Thyroid gland (tissue), 4 donors: ENCODE measurements at regions not wholly inside any gene's neighbourhood (a gene's known extent, or its start where the extent isn't known, plus 50 kb on each side); places are given as distances from the start of the nearest gene placed in this dataset.

Experiments
- DNase-seq, 2 donors: peaks; one replicate each; pipeline ENCODE4 v3.0.0-alpha.2; 2019
- H3K27ac ChIP-seq, 3 donors: fragments of 200-600 bp; sonication (generic); 1 replicate in 2 of 3; 2 replicates in 1 of 3; pipeline ENCODE4 v1.5.1; 2016 to 2019; ENCODE audit warnings: mild to moderate bottlenecking in 1 of 3, moderate library complexity in 1 of 3
- H3K27me3 ChIP-seq: fragments of 200-600 bp; sonication (generic); one replicate; pipeline ENCODE4 v1.5.1; 2019
- H3K36me3 ChIP-seq, 2 donors: fragments of 200-600 bp; sonication (generic); one replicate each; pipeline ENCODE4 v1.5.1; 2016 to 2019
- H3K4me1 ChIP-seq, 2 donors: fragments of 200-600 bp; sonication (generic); one replicate each; pipeline ENCODE4 v1.5.1; 2017 to 2019
- H3K4me3 ChIP-seq, 3 donors: fragments of 200-600 bp; sonication (generic); replicated peaks in 1 of 3; 1 replicate in 2 of 3; 2 replicates in 1 of 3; pipeline ENCODE4 v1.5.1; 2016; ENCODE audit warnings: mild to moderate bottlenecking in 1 of 3
- H3K9me3 ChIP-seq: fragments of 200-600 bp; sonication (generic); one replicate; pipeline ENCODE4 v1.5.1; 2017
- POLR2A ChIP-seq, 2 donors: fragments of 450-650 bp; IDR thresholded peaks; one replicate each; pipeline ENCODE4 v1.6.1; 2017; ENCODE audit warnings: antibody characterized with exemption in 2 of 2, mild to moderate bottlenecking in 2 of 2, moderate library complexity in 1 of 2
- WGBS, 2 donors: methylation state at CpG; one replicate each; pipeline ENCODE4 v1.1.5; 2017; 5-methylcytosine and 5-hydroxymethylcytosine counted together
- intact Hi-C: fragments of 100-400 bp; cut with DNase I; formaldehyde crosslinking; loops from one replicate; pipeline ENCODE4 v1.15.1; 2023
- TF ChIP-seq, protein P1 (sequence below), 6 experiments: fragments of 200-600 bp in 3 of 6; fragments of 450-650 bp in 3 of 6; sonication (generic) in 3 of 6; IDR thresholded peaks; one replicate each; pipeline ENCODE4 v1.5.1; 2016 to 2019; ENCODE audit warnings: antibody characterized with exemption in 6 of 6, mild to moderate bottlenecking in 2 of 6, inconsistent platforms in 1 of 6, moderate library complexity in 1 of 6

DNA sequence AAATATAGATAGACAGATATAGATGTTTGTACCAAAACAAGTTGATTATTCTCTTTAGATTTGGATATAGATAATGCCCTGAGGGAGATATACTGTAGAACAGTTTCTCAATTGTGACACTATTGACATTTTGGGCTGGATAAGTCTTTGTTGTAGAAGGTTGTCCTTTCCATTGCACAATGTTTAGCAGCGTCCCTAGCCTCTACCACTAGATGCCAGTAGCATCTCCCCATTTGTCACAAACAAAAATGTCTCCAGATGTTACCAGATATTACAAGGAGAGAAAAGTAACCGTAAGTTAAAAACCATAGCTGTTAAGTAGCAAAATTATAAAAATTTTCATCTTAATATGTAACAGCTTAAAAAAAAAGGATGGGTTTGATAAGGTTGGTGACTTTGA lies 2595.3 kb downstream of the ARAP2 start:
- TF ChIP-seq, protein P1, sequence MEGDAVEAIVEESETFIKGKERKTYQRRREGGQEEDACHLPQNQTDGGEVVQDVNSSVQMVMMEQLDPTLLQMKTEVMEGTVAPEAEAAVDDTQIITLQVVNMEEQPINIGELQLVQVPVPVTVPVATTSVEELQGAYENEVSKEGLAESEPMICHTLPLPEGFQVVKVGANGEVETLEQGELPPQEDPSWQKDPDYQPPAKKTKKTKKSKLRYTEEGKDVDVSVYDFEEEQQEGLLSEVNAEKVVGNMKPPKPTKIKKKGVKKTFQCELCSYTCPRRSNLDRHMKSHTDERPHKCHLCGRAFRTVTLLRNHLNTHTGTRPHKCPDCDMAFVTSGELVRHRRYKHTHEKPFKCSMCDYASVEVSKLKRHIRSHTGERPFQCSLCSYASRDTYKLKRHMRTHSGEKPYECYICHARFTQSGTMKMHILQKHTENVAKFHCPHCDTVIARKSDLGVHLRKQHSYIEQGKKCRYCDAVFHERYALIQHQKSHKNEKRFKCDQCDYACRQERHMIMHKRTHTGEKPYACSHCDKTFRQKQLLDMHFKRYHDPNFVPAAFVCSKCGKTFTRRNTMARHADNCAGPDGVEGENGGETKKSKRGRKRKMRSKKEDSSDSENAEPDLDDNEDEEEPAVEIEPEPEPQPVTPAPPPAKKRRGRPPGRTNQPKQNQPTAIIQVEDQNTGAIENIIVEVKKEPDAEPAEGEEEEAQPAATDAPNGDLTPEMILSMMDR (IDR thresholded peaks at IDR 0.05), result peak in 3 of 6 experiments; percentile 38 to 42 (median 40)
- TF ChIP-seq POLR2A (IDR thresholded peaks at IDR 0.05), result no peak
- Histone ChIP-seq H3K36me3 (no peaks in the 10 kb centered on the region), H3K9me3 (no peaks in the 10 kb centered on the region), H3K4me3 (no peak overlapping the region), H3K4me1 (no peaks in the 10 kb centered on the region), H3K27me3 (no peaks in the 10 kb centered on the region), H3K27ac (no peak overlapping the region)
- intact Hi-C loops, result no loop called here
- WGBS, 2 donors, result 55 to 69% methylated on average over 2 of the region's 2 CpGs
- peak in 1 of 2 donors; percentile 3 for DNase-seq

DNA sequence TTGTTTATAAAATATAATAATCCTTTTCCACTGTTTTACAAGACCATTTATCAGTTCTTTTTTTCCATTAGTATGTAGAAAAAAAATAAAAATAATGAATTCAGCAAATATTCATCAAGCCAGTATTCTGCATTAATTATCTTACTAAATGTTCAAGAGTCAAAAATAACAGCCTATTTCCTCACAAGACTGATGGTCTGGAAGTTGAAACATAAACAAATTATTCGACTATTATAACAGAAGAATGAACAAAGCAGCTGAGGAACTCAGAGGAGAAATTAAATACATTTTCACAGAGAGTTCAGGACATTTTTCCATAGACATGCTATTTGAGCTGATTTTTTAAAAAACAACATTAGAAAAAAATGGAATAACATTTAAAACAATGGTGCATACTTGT lies 2594.8 kb downstream of the ARAP2 start:
- TF ChIP-seq, protein P1 (IDR thresholded peaks at IDR 0.05), result no peak
- no peak for TF ChIP-seq POLR2A (IDR thresholded peaks at IDR 0.05)
- H3K27ac ChIP-seq, result no peak overlapping the region
- no peak overlapping the region for H3K4me3 ChIP-seq
- 41 to 63% methylated on average over 1 of the region's 1 CpG for WGBS, 2 donors
- H3K9me3 ChIP-seq, result no peaks in the 10 kb centered on the region
- H3K27me3 ChIP-seq, result no peaks in the 10 kb centered on the region
- no peak for DNase-seq
- H3K4me1 ChIP-seq, result no peaks in the 10 kb centered on the region
- intact Hi-C loops, result no loop called here
- no peaks in the 10 kb centered on the region for H3K36me3 ChIP-seq

DNA sequence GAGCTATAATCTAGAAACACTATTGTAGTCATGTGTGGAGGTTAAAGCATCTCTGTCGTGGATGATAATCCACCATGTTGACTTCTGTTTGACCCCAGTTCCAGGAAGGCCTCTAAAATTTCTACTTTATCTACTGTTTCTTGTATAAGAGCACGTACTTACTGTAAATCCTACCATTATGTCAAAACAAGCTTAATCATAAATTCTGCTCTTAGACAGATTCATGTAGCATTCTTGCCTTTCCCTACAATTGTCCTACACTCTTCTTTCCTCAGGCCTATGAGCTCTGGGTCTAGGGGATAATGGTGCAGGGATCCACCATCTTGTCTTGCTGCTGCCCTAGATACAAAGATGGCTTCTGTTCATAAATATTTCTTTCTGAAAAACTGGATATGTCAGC lies 2594.3 kb downstream of the ARAP2 start:
- Histone ChIP-seq H3K4me1 (no peaks in the 10 kb centered on the region), H3K4me3 (no peak overlapping the region), H3K27me3 (no peaks in the 10 kb centered on the region), H3K27ac (no peak overlapping the region), H3K9me3 (no peaks in the 10 kb centered on the region), H3K36me3 (no peaks in the 10 kb centered on the region)
- 79 to 81% methylated on average over 2 of the region's 2 CpGs for WGBS, 2 donors
- no peak for DNase-seq
- TF ChIP-seq POLR2A (IDR thresholded peaks at IDR 0.05), result no peak
- TF ChIP-seq, protein P1 (IDR thresholded peaks at IDR 0.05), result no peak
- intact Hi-C loops, result no loop called here

DNA sequence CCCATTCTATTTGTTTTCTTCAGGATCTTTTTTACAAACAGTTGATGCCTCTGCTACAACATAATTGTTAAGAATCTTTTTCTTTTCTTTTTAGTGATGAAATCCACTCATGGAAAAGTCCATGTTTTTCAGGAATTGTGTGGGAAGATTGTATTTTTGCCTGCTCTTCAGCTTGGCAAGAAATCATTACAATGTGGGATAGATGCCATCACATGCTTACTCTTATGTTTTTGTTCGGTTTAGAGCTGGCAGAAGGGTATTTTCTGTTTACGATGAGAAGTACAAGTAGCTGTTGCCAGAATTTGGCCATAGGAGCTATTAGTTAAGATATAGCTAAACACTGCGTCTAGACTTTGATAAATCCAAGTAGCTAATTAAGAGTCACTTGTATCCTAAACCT lies 2585.3 kb downstream of the ARAP2 start:
- WGBS, 2 donors, result 48 to 61% methylated on average over 3 of the region's 3 CpGs
- H3K27me3 ChIP-seq, result no peaks in the 10 kb centered on the region
- no peak for TF ChIP-seq POLR2A (IDR thresholded peaks at IDR 0.05)
- TF ChIP-seq, protein P1 (IDR thresholded peaks at IDR 0.05), result no peak

DNA sequence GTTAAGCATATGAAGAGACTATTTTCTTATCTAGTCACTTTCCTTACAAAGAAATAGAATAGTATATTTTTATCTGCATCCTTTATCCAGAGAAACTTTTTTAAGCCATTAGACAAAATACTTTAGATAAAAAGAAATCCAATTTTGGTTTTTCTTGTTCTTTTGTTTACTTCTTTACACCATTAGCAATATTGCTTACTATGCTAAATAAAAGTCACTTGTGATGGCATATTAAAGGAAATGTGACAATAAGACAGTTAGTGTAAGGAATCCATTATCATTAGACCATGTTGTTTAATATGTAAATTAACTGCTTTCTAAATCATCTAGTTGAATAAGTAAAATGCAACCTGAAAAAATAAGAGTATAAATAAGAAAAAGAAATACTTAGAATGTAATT lies 2582.7 kb downstream of the ARAP2 start:
- no peak for DNase-seq
- no peaks in the 10 kb centered on the region for H3K36me3 ChIP-seq
- intact Hi-C loops, result no loop called here
- no peaks in the 10 kb centered on the region for H3K4me1 ChIP-seq
- H3K27me3 ChIP-seq, result no peaks in the 10 kb centered on the region
- H3K4me3 ChIP-seq, result no peak overlapping the region
- H3K9me3 ChIP-seq, result no peaks in the 10 kb centered on the region
- TF ChIP-seq, protein P1 (IDR thresholded peaks at IDR 0.05), result no peak
- no peak for TF ChIP-seq POLR2A (IDR thresholded peaks at IDR 0.05)
- H3K27ac ChIP-seq, result no peak overlapping the region

More for the DNA sequence above, 2585.3 kb downstream of the ARAP2 start:
- no peaks in the 10 kb centered on the region for H3K9me3 ChIP-seq
- H3K36me3 ChIP-seq, result no peaks in the 10 kb centered on the region
- H3K4me3 ChIP-seq, result no peak overlapping the region
- no peaks in the 10 kb centered on the region for H3K4me1 ChIP-seq
- DNase-seq, result no peak
- no peak overlapping the region for H3K27ac ChIP-seq
- intact Hi-C loops, result no loop called here
